Neural cell (in vitro differentiated cells): ENCODE measurements at regions not wholly inside any gene's neighbourhood (a gene's known extent, or its start where the extent isn't known, plus 50 kb on each side); places are given as distances from the start of the nearest gene placed in this dataset.

Source experiments
- EZH2 ChIP-seq: fragments of 200-600, 300-800 bp; shearing (Covaris generic), sonication (generic); IDR thresholded peaks from 2 replicates; pipeline ENCODE4 v1.6.1; 2014; ENCODE audit warnings: antibody characterized with exemption, low read length, borderline replicate concordance, mild to moderate bottlenecking; ENCODE audit not compliant: insufficient read depth, poor library complexity, severe bottlenecking
- MXI1 ChIP-seq: fragments of 450-650 bp; conservative IDR thresholded peaks from 2 replicates; pipeline ENCODE4 v1.6.1; 2014; ENCODE audit warnings: antibody characterized with exemption, mild to moderate bottlenecking; ENCODE audit not compliant: poor library complexity, severe bottlenecking
- POLR2AphosphoS5 ChIP-seq: IDR thresholded peaks from 2 replicates; pipeline ENCODE4 v1.6.1; 2012
- RAD21 ChIP-seq: fragments of 450-650 bp; conservative IDR thresholded peaks from 2 replicates; pipeline ENCODE4 v1.6.1; 2014; ENCODE audit warnings: antibody characterized with exemption, mild to moderate bottlenecking, moderate library complexity
- TAF1 ChIP-seq: IDR thresholded peaks from 2 replicates; pipeline ENCODE4 v1.6.1; 2012; ENCODE audit warnings: low read depth
- TF ChIP-seq, protein P1 (sequence below): fragments of 450-650 bp; IDR thresholded peaks from 2 replicates; pipeline ENCODE4 v1.5.1; 2014; ENCODE audit warnings: antibody characterized with exemption, mild to moderate bottlenecking, moderate library complexity; ENCODE audit not compliant: poor library complexity, severe bottlenecking

GRCh38 chr5:75839547-75839946 is 122.3 kb upstream of the POC5 start:
- TF ChIP-seq, protein P1, sequence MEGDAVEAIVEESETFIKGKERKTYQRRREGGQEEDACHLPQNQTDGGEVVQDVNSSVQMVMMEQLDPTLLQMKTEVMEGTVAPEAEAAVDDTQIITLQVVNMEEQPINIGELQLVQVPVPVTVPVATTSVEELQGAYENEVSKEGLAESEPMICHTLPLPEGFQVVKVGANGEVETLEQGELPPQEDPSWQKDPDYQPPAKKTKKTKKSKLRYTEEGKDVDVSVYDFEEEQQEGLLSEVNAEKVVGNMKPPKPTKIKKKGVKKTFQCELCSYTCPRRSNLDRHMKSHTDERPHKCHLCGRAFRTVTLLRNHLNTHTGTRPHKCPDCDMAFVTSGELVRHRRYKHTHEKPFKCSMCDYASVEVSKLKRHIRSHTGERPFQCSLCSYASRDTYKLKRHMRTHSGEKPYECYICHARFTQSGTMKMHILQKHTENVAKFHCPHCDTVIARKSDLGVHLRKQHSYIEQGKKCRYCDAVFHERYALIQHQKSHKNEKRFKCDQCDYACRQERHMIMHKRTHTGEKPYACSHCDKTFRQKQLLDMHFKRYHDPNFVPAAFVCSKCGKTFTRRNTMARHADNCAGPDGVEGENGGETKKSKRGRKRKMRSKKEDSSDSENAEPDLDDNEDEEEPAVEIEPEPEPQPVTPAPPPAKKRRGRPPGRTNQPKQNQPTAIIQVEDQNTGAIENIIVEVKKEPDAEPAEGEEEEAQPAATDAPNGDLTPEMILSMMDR: no peak
- TF ChIP-seq RAD21 (no peak), POLR2AphosphoS5 (no peak), EZH2 (no peak), TAF1 (no peak), MXI1 (no peak)
